Adrenal gland (tissue), 5 donors: ENCODE measurements at regions not wholly inside any gene's neighbourhood (a gene's known extent, or its start where the extent isn't known, plus 50 kb on each side); places are given as distances from the start of the nearest gene placed in this dataset.

ENCODE experiments used
- CTCF ChIP-seq, 6 experiments: fragments of 450-650 bp in 4 of 6; fragments of 200-600 bp in 2 of 6; sonication (generic) in 1 of 6; IDR thresholded peaks; 1 replicate in 5 of 6; 2 replicates in 1 of 6; pipeline versions ENCODE4 v1.5.1 to v1.8.0; 2016 to 2021; ENCODE audit warnings: antibody characterized with exemption in 6 of 6, mild to moderate bottlenecking in 2 of 6, moderate library complexity in 1 of 6
- POLR2A ChIP-seq, 2 donors: fragments of 450-650 bp; IDR thresholded peaks; one replicate each; pipeline ENCODE4 v1.6.1; 2017; ENCODE audit warnings: antibody characterized with exemption in 2 of 2, mild to moderate bottlenecking in 2 of 2, moderate library complexity in 1 of 2
- donor health status: DM: no; HTN: no; CAD: no.

- TF ChIP-seq CTCF (IDR thresholded peaks at IDR 0.05) (no peak), POLR2A (IDR thresholded peaks at IDR 0.05) (no peak)
Measured at GRCh38 chr6:114995526-114995925, 652.7 kb upstream of the HS3ST5 start.
